ENCODE measurements at regions not wholly inside any gene's neighbourhood (a gene's known extent, or its start where the extent isn't known, plus 50 kb on each side); places are given as distances from the start of the nearest gene placed in this dataset.

DNA sequence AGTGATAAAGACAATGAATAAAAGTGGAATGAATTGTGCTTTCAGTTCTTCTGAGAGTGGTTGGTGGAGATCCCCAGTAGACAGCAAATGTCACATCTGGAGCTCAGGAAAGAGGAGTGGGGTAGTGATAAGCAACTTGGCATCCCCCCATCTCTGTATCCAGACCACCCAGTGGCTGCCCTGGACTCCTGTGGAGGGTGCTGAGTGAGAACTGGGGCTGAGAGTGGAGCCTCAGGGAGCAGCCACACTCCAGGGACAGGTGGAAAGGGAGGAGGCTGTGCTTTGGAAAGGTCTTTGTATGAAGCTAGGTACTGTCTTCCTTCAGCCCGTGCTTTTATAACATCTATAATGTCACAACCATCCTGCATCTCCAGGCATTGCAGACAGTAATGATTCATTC, 85.6 kb upstream of the RASGRF1 start:
- TF ChIP-seq, protein P1, sequence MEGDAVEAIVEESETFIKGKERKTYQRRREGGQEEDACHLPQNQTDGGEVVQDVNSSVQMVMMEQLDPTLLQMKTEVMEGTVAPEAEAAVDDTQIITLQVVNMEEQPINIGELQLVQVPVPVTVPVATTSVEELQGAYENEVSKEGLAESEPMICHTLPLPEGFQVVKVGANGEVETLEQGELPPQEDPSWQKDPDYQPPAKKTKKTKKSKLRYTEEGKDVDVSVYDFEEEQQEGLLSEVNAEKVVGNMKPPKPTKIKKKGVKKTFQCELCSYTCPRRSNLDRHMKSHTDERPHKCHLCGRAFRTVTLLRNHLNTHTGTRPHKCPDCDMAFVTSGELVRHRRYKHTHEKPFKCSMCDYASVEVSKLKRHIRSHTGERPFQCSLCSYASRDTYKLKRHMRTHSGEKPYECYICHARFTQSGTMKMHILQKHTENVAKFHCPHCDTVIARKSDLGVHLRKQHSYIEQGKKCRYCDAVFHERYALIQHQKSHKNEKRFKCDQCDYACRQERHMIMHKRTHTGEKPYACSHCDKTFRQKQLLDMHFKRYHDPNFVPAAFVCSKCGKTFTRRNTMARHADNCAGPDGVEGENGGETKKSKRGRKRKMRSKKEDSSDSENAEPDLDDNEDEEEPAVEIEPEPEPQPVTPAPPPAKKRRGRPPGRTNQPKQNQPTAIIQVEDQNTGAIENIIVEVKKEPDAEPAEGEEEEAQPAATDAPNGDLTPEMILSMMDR (IDR thresholded peaks at IDR 0.05), result no peak
- no peak for TF ChIP-seq POLR2A (IDR thresholded peaks at IDR 0.05)

All from uterus (tissue), 2 donors.